ENCODE measurements at regions not wholly inside any gene's neighbourhood (a gene's known extent, or its start where the extent isn't known, plus 50 kb on each side); places are given as distances from the start of the nearest gene placed in this dataset.

DNA sequence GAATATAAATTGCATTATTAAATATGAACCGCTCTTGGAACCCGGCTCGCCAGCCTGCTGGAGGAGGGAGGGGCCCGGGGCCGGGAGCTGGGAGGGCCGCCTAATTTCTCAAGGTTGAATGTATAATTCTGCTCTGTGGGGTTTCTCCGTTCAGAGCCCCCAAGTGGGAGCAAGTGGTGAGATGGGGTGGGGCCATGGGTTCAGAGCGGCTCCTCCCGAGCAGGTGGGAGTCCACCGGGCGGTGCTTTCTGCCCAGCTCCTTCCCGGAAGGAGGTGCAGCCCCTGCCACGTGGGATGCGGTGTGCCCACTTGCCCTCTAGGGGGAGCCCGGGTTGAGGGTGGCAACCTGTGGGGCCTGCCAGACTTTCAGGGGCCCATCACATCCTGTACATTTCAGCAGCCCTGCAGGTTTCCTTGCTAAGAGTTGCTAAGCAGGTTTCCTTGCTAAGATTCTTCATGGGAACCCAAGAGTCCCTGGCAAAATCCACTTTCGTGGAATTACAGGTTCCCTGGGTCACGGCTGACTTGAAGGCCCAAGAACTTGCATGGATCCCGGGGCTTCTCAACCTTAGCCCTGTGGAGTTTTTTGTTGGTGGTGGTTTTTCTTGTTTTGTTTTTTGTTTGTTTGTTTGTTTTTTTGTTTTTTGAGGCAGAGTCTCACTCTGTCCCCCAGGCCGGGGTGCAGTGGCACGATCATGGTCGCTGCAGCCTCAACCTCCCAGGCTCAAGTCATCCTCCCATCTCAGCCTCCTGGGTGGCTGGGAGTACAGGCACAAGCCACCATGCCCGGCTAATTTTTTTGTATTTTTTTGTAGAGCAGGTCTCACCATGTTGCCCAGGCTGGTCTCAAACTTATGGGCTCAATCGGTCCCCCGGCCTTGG is 196.7 kb upstream of the GSE1 start (continued):
- TF ChIP-seq, protein P1, sequence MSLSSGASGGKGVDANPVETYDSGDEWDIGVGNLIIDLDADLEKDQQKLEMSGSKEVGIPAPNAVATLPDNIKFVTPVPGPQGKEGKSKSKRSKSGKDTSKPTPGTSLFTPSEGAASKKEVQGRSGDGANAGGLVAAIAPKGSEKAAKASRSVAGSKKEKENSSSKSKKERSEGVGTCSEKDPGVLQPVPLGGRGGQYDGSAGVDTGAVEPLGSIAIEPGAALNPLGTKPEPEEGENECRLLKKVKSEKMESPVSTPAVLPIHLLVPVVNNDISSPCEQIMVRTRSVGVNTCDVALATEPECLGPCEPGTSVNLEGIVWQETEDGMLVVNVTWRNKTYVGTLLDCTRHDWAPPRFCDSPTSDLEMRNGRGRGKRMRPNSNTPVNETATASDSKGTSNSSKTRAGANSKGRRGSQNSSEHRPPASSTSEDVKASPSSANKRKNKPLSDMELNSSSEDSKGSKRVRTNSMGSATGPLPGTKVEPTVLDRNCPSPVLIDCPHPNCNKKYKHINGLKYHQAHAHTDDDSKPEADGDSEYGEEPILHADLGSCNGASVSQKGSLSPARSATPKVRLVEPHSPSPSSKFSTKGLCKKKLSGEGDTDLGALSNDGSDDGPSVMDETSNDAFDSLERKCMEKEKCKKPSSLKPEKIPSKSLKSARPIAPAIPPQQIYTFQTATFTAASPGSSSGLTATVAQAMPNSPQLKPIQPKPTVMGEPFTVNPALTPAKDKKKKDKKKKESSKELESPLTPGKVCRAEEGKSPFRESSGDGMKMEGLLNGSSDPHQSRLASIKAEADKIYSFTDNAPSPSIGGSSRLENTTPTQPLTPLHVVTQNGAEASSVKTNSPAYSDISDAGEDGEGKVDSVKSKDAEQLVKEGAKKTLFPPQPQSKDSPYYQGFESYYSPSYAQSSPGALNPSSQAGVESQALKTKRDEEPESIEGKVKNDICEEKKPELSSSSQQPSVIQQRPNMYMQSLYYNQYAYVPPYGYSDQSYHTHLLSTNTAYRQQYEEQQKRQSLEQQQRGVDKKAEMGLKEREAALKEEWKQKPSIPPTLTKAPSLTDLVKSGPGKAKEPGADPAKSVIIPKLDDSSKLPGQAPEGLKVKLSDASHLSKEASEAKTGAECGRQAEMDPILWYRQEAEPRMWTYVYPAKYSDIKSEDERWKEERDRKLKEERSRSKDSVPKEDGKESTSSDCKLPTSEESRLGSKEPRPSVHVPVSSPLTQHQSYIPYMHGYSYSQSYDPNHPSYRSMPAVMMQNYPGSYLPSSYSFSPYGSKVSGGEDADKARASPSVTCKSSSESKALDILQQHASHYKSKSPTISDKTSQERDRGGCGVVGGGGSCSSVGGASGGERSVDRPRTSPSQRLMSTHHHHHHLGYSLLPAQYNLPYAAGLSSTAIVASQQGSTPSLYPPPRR (CRISPR knock-in tag; IDR thresholded peaks at IDR 0.05; ENCODE audit: borderline replicate concordance): no peak
- TF ChIP-seq ZNF225 (CRISPR knock-in tag; IDR thresholded peaks at IDR 0.05) (no peak), RXRA (CRISPR knock-in tag; IDR thresholded peaks at IDR 0.05) (peak; percentile 32; the same call in 1 of the 2 replicates), HNRNPK (IDR thresholded peaks at IDR 0.05; ENCODE audit: low read depth, low read length, poor library complexity, severe bottlenecking) (no peak), POLR2AphosphoS5 (IDR thresholded peaks at IDR 0.05; ENCODE audit: low read depth, low read length) (no peak), FOSL1 (CRISPR knock-in tag; IDR thresholded peaks at IDR 0.05; ENCODE audit: borderline replicate concordance) (no peak), REXO4 (CRISPR knock-in tag; IDR thresholded peaks at IDR 0.05; ENCODE audit: borderline replicate concordance) (no peak), ZNF10 (CRISPR knock-in tag; IDR thresholded peaks at IDR 0.05; ENCODE audit: borderline replicate concordance, low read depth) (no peak), ZNF782 (CRISPR knock-in tag; IDR thresholded peaks at IDR 0.05; ENCODE audit: borderline replicate concordance) (no peak)
- TF ChIP-seq, protein P2, sequence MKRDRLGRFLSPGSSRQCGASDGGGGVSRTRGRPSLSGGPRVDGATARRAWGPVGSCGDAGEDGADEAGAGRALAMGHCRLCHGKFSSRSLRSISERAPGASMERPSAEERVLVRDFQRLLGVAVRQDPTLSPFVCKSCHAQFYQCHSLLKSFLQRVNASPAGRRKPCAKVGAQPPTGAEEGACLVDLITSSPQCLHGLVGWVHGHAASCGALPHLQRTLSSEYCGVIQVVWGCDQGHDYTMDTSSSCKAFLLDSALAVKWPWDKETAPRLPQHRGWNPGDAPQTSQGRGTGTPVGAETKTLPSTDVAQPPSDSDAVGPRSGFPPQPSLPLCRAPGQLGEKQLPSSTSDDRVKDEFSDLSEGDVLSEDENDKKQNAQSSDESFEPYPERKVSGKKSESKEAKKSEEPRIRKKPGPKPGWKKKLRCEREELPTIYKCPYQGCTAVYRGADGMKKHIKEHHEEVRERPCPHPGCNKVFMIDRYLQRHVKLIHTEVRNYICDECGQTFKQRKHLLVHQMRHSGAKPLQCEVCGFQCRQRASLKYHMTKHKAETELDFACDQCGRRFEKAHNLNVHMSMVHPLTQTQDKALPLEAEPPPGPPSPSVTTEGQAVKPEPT (CRISPR knock-in tag; IDR thresholded peaks at IDR 0.05; ENCODE audit: low read depth): no peak
- TF ChIP-seq, protein P3, sequence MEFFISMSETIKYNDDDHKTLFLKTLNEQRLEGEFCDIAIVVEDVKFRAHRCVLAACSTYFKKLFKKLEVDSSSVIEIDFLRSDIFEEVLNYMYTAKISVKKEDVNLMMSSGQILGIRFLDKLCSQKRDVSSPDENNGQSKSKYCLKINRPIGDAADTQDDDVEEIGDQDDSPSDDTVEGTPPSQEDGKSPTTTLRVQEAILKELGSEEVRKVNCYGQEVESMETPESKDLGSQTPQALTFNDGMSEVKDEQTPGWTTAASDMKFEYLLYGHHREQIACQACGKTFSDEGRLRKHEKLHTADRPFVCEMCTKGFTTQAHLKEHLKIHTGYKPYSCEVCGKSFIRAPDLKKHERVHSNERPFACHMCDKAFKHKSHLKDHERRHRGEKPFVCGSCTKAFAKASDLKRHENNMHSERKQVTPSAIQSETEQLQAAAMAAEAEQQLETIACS (CRISPR knock-in tag; IDR thresholded peaks at IDR 0.05): no peak
- TF ChIP-seq, protein P4, sequence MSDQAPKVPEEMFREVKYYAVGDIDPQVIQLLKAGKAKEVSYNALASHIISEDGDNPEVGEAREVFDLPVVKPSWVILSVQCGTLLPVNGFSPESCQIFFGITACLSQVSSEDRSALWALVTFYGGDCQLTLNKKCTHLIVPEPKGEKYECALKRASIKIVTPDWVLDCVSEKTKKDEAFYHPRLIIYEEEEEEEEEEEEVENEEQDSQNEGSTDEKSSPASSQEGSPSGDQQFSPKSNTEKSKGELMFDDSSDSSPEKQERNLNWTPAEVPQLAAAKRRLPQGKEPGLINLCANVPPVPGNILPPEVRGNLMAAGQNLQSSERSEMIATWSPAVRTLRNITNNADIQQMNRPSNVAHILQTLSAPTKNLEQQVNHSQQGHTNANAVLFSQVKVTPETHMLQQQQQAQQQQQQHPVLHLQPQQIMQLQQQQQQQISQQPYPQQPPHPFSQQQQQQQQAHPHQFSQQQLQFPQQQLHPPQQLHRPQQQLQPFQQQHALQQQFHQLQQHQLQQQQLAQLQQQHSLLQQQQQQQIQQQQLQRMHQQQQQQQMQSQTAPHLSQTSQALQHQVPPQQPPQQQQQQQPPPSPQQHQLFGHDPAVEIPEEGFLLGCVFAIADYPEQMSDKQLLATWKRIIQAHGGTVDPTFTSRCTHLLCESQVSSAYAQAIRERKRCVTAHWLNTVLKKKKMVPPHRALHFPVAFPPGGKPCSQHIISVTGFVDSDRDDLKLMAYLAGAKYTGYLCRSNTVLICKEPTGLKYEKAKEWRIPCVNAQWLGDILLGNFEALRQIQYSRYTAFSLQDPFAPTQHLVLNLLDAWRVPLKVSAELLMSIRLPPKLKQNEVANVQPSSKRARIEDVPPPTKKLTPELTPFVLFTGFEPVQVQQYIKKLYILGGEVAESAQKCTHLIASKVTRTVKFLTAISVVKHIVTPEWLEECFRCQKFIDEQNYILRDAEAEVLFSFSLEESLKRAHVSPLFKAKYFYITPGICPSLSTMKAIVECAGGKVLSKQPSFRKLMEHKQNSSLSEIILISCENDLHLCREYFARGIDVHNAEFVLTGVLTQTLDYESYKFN (CRISPR knock-in tag; conservative IDR thresholded peaks at IDR 0.05): no peak
